ENCODE measurements at regions not wholly inside any gene's neighbourhood (a gene's known extent, or its start where the extent isn't known, plus 50 kb on each side); places are given as distances from the start of the nearest gene placed in this dataset.
"Not testable (repeated sequence)": the region's sequence is repeated elsewhere in the genome, so short reads cannot be mapped to it uniquely, and the experiment has no call there.

GRCh38 chr9:102164247-102164646, 425.8 kb upstream of the GRIN3A start:
- DNase-seq (ENCODE audit: low spot score): no peak

GRCh38 chr9:102153081-102153480, 414.6 kb upstream of the GRIN3A start:
- not testable (repeated sequence) for DNase-seq (ENCODE audit: low spot score)

GRCh38 chr9:102135768-102136167, 397.3 kb upstream of the GRIN3A start:
- no peak for DNase-seq (ENCODE audit: low spot score)

- DNase-seq (ENCODE audit: low spot score): no peak
Observed at GRCh38 chr9:102124465-102124864, 386.0 kb upstream of the GRIN3A start.

- no peak for DNase-seq (ENCODE audit: low spot score)
Observed at GRCh38 chr9:102114557-102114956, 376.1 kb upstream of the GRIN3A start.

- DNase-seq (ENCODE audit: low spot score): no peak
Observed at GRCh38 chr9:102113191-102113590, 374.7 kb upstream of the GRIN3A start.

GRCh38 chr9:102106439-102106838, 368.0 kb upstream of the GRIN3A start:
- no peak for DNase-seq (ENCODE audit: low spot score)

GRCh38 chr9:102101723-102102122, 363.3 kb upstream of the GRIN3A start:
- no peak for DNase-seq (ENCODE audit: low spot score)

- no peak for DNase-seq (ENCODE audit: low spot score)
Observed at GRCh38 chr9:102087141-102087540, 348.7 kb upstream of the GRIN3A start.

- DNase-seq (ENCODE audit: low spot score): no peak
Observed at GRCh38 chr9:102085548-102085947, 347.1 kb upstream of the GRIN3A start.

GRCh38 chr9:102072059-102072764, 333.8 kb upstream of the GRIN3A start:
- no peak for DNase-seq (ENCODE audit: low spot score)

- DNase-seq (ENCODE audit: low spot score): no peak
Observed at GRCh38 chr9:102069969-102070368, 331.5 kb upstream of the GRIN3A start.

- DNase-seq (ENCODE audit: low spot score): no peak
Observed at GRCh38 chr9:102054811-102055210, 316.4 kb upstream of the GRIN3A start.

GRCh38 chr9:102049586-102050246, 311.3 kb upstream of the GRIN3A start:
- DNase-seq (ENCODE audit: low spot score): no peak

GRCh38 chr9:102047549-102047948, 309.1 kb upstream of the GRIN3A start:
- DNase-seq (ENCODE audit: low spot score): no peak

- no peak for DNase-seq (ENCODE audit: low spot score)
Observed at GRCh38 chr9:102044133-102044532, 305.7 kb upstream of the GRIN3A start.

GRCh38 chr9:102038006-102038405, 299.6 kb upstream of the GRIN3A start:
- no peak for DNase-seq (ENCODE audit: low spot score)

- DNase-seq (ENCODE audit: low spot score): no peak
Observed at GRCh38 chr9:102035929-102036328, 297.5 kb upstream of the GRIN3A start.

- no peak for DNase-seq (ENCODE audit: low spot score)
Observed at GRCh38 chr9:102032614-102033013, 294.2 kb upstream of the GRIN3A start.

- DNase-seq (ENCODE audit: low spot score): no peak
Observed at GRCh38 chr9:102000956-102001355, 262.5 kb upstream of the GRIN3A start.

GRCh38 chr9:101999441-101999840, 261.0 kb upstream of the GRIN3A start:
- no peak for DNase-seq (ENCODE audit: low spot score)

- DNase-seq (ENCODE audit: low spot score): no peak
Observed at GRCh38 chr9:101995231-101995630, 256.8 kb upstream of the GRIN3A start.

- no peak for DNase-seq (ENCODE audit: low spot score)
Observed at GRCh38 chr9:101993771-101994170, 255.3 kb upstream of the GRIN3A start.

GRCh38 chr9:101991926-101992325, 253.5 kb upstream of the GRIN3A start:
- DNase-seq (ENCODE audit: low spot score): no peak

All from mucosa of gallbladder (tissue), 1 donor.